HS-5 (cell line): ENCODE measurements at regions not wholly inside any gene's neighbourhood (a gene's known extent, or its start where the extent isn't known, plus 50 kb on each side); places are given as distances from the start of the nearest gene placed in this dataset.

Experiments
- DNase-seq: peaks from one replicate; pipeline ENCODE4 v3.0.0-alpha.2; 2012; ENCODE audit warnings: low read depth

DNA sequence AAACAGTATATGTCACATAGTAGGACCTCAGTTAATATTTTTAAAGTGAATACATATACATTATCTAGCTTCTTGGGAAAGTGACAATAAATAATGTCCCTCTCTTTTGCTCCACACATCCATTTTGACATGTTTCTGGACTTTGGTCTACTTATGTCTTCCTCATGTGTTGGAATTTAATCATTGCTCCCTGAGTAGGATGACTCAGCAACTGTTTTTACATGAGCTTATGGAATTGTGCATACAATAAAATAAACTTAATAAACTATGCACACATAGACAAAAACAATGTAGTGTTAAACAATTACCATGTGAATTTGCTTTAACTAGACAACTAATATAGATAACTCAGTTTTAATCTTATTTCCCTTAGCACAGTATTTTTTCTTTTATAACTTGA, 503.8 kb downstream of the TFAP2B start:
- no peak for DNase-seq

- no peak for DNase-seq
Measured at GRCh38 chr6:51323056-51323455, 504.4 kb downstream of the TFAP2B start.

DNA sequence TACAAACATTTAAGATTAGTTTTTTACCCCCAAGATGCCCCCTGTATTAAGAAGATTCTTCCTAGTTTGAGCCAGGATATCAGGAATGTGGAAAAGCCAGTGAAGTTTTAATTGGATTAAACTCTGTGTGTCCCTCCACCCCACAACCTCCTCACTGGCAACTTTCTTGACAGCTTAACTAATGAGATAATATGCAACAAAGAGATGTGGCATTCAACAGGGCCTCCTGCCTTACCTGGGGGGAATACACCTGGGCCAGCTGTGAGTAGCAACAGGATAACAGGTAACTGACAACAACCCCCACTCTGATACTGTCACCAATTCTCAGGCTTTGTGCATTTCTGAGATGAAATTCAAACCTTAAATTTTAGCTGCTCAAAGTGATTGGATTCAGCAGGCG, 512.3 kb downstream of the TFAP2B start:
- DNase-seq: no peak

DNA sequence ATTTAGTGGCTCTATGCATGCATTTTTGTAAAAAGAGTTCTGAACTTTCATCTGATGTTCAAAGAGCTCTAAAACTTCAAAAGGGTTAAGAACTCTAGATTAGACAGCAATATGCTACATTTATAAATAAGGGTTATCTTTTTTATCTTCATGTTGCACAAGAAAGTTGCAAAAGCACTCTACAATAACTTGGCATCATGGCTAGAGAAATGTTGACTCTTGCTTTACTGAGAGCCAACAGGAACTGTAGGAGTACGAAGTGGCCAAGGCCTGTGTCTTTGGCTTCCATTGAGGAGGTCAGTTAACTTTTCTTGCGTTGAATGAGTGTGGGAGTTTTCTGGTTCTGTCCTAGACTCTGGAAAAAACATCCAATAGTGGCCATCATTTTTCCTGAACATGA, 516.9 kb downstream of the TFAP2B start:
- no peak for DNase-seq

DNA sequence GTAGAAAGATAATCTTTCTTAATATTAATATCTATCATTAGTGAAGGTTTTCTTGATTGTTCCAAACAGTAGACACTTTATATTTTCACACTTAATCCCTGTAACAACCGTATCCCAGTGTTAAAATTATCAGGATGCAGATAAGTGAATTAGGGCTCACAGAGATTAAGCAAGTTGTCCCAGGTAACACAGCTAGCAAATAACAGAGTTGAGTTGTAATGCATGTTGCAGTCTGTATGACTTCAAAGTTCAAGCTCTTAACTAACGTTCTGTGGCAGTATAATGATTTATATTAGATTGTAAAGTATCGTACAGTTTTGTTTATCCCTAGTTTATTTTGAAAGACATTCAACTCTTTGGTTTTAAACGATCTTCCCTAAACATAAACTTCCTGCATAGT, 517.5 kb downstream of the TFAP2B start:
- DNase-seq: no peak

- DNase-seq: no peak
Measured at GRCh38 chr6:51337277-51337676, 518.6 kb downstream of the TFAP2B start.

- no peak for DNase-seq
Measured at GRCh38 chr6:51339108-51339507, 520.4 kb downstream of the TFAP2B start.

DNA sequence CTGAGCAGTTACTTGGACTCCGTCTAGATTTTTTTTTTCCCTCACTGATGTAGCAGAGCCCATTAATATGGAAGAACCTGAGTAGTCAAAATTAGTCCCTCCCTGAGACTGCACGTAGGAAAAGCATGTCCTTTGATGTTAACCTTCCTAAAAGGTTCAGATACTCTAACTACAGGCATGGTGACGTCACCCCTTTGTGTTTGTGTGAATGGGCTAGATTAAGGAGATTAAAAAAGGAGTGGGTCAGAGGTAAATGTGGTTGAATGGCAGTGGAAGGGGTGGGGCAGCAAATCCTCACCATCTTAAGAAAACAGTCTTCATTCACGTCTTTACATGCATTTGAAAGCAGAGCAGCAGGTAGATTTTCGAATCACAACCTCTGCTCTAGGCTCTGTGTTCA, 521.1 kb downstream of the TFAP2B start:
- no peak for DNase-seq

- no peak for DNase-seq
Measured at GRCh38 chr6:51342393-51342792, 523.7 kb downstream of the TFAP2B start.

- DNase-seq: no peak
Measured at GRCh38 chr6:51349857-51350256, 531.2 kb downstream of the TFAP2B start.

- DNase-seq: no peak
Measured at GRCh38 chr6:51350308-51350904, 531.7 kb downstream of the TFAP2B start.

- DNase-seq: no peak
Measured at GRCh38 chr6:51352506-51353029, 533.9 kb downstream of the TFAP2B start.

- no peak for DNase-seq
Measured at GRCh38 chr6:51360287-51360686, 541.6 kb downstream of the TFAP2B start.

- no peak for DNase-seq
Measured at GRCh38 chr6:51365566-51365965, 546.9 kb downstream of the TFAP2B start.

GRCh38 chr6:51369485-51369884, 550.8 kb downstream of the TFAP2B start:
- no peak for DNase-seq

DNA sequence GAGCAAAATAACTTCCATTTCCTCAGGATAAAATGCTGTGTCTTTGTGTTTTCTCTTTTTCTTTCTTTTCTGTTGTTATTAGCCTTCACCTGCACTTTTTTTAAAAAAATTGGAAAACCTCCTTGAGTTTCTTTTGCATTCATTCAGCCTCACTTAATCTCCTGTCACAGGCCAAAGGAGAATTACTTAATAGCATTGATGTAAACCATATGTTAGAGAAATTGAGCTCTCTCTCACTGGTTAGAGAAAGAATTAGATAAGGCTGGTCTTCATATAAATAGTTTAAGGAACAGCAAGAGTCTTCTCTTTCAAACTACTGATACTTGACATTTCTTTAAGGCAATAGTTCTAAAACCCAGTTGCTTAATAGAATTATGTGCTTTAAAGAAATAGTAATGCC, 564.2 kb downstream of the TFAP2B start:
- no peak for DNase-seq

DNA sequence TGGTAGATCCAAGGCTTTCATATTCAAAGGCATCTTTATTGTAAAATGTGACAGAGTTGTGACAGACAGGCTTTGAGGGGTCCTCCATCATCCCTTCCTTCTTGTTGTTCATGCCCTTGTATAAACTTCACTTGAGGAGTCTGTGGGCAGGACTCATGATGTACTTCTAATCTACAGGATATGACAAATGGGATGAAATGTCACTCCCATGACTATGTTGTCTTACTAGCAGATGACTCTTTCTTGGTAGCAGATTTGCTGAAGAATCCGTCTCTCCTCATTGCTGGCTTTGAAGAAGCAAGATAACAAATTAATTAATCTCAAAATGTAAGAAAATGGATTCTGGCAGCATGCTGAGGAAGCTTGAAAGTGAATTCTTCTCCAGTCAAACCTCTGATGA, 566.1 kb downstream of the TFAP2B start:
- no peak for DNase-seq

DNA sequence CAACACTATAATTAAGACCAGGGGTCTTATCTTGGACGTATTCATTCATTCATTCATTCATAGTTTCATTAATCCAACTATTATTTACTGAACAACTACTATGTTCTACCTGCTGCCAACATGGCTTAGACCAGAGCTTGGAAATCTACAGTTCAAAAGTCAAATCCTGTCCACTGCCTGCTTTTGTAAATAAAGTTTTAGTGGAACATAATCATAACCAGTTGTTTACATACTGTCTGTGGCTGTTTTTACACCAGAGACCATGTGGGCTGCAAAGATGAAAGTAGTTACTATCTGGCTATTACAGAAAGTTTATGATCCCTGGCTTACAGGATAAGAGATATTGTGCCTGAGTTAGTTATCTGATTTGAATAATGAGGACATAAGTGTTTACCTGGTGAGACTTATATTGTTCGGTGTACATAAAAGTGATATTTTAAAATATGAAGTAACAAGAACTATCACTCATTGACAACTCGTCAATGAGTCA, 567.7 kb downstream of the TFAP2B start:
- no peak for DNase-seq

DNA sequence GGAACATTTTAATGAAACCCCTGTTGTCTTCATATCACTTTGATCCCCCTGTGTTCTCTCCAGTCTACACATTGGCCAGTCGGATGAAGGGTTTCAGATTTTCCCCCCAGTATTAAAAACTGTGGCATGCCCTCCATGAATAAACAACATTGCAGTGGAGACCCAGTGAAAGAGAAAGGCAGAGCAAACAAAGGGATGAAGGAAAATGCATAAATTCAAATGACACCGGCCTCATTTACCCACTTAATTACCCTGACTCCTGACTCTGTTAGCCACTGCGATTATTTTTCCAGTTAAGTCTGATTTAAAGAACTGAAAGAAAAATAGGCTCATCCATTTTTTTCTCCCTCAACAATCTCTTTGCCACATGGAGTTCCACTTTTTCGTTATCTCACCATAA, 569.2 kb downstream of the TFAP2B start:
- DNase-seq: no peak

GRCh38 chr6:51394061-51394460, 575.4 kb downstream of the TFAP2B start:
- no peak for DNase-seq

- no peak for DNase-seq
Measured at GRCh38 chr6:51396583-51396982, 577.9 kb downstream of the TFAP2B start.

- DNase-seq: no peak
Measured at GRCh38 chr6:51398064-51398705, 579.5 kb downstream of the TFAP2B start.

GRCh38 chr6:51398793-51399192, 580.1 kb downstream of the TFAP2B start:
- DNase-seq: no peak

DNA sequence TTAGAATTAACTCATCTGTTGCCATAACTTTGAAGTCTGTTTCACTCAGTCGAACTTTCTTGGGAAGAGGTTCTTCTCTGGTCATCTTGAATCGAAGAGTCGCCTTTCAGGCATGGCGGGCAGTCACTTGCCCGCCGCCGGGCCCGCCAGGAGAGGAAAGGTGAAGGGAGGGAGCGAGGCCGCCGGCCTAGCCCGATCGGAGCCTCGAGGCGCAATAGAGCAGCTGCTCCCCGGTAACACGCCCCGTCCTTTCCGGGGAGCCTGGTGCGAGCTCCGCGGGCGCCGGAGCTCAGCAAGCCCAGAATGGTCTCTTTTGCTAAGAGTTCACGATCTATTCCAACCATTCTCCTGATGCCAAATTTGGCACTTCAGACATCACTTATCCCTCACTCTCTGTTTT, 591.8 kb downstream of the TFAP2B start:
- DNase-seq: no peak
